ENCODE measurements at regions not wholly inside any gene's neighbourhood (a gene's known extent, or its start where the extent isn't known, plus 50 kb on each side); places are given as distances from the start of the nearest gene placed in this dataset.

GRCh38 chr7:41633690-41634089 is 69.2 kb downstream of the INHBA start:
- no peaks in the 10 kb centered on the region for H3K9me3 ChIP-seq (ENCODE audit: control insufficient read depth, insufficient read depth, low read length)
- H3K4me1 ChIP-seq (ENCODE audit: control insufficient read depth, insufficient read depth, low read length), result peaks cover 28% of the 10 kb centered on the region
- H3K36me3 ChIP-seq (ENCODE audit: control insufficient read depth, insufficient read depth, low read length), result no peaks in the 10 kb centered on the region
- no peak overlapping the region for H3K9ac ChIP-seq (ENCODE audit: low read depth, low read length)
- H3K27me3 ChIP-seq (ENCODE audit: control insufficient read depth, insufficient read depth, low read length), result no peaks in the 10 kb centered on the region
- no peak overlapping the region for H3K4me3 ChIP-seq (ENCODE audit: low read depth, low read length)

GRCh38 chr7:41630741-41631140 is 72.1 kb downstream of the INHBA start:
- Histone ChIP-seq H3K4me3 (ENCODE audit: low read depth, low read length) (no peak overlapping the region), H3K27me3 (ENCODE audit: control insufficient read depth, insufficient read depth, low read length) (no peaks in the 10 kb centered on the region), H3K9me3 (ENCODE audit: control insufficient read depth, insufficient read depth, low read length) (no peaks in the 10 kb centered on the region), H3K4me1 (ENCODE audit: control insufficient read depth, insufficient read depth, low read length) (peaks cover 42% of the 10 kb centered on the region), H3K36me3 (ENCODE audit: control insufficient read depth, insufficient read depth, low read length) (no peaks in the 10 kb centered on the region), H3K9ac (ENCODE audit: low read depth, low read length) (no peak overlapping the region)

- Histone ChIP-seq H3K36me3 (ENCODE audit: control insufficient read depth, insufficient read depth, low read length) (no peaks in the 10 kb centered on the region), H3K27me3 (ENCODE audit: control insufficient read depth, insufficient read depth, low read length) (no peaks in the 10 kb centered on the region), H3K9me3 (ENCODE audit: control insufficient read depth, insufficient read depth, low read length) (no peaks in the 10 kb centered on the region), H3K4me3 (ENCODE audit: low read depth, low read length) (no peak overlapping the region), H3K9ac (ENCODE audit: low read depth, low read length) (no peak overlapping the region), H3K4me1 (ENCODE audit: control insufficient read depth, insufficient read depth, low read length) (peaks cover 42% of the 10 kb centered on the region)
These were observed 73.2 kb downstream of the INHBA start for GRCh38 chr7:41629711-41630111.

- Histone ChIP-seq H3K9me3 (ENCODE audit: control insufficient read depth, insufficient read depth, low read length) (no peaks in the 10 kb centered on the region), H3K4me3 (ENCODE audit: low read depth, low read length) (no peak overlapping the region), H3K4me1 (ENCODE audit: control insufficient read depth, insufficient read depth, low read length) (peaks cover 42% of the 10 kb centered on the region), H3K36me3 (ENCODE audit: control insufficient read depth, insufficient read depth, low read length) (no peaks in the 10 kb centered on the region), H3K9ac (ENCODE audit: low read depth, low read length) (no peak overlapping the region), H3K27me3 (ENCODE audit: control insufficient read depth, insufficient read depth, low read length) (no peaks in the 10 kb centered on the region)
These were observed 74.0 kb downstream of the INHBA start for GRCh38 chr7:41628901-41629300.

- Histone ChIP-seq H3K4me3 (ENCODE audit: low read depth, low read length) (no peak overlapping the region), H3K27me3 (ENCODE audit: control insufficient read depth, insufficient read depth, low read length) (no peaks in the 10 kb centered on the region), H3K36me3 (ENCODE audit: control insufficient read depth, insufficient read depth, low read length) (no peaks in the 10 kb centered on the region), H3K9ac (ENCODE audit: low read depth, low read length) (no peak overlapping the region), H3K4me1 (ENCODE audit: control insufficient read depth, insufficient read depth, low read length) (peaks cover 42% of the 10 kb centered on the region), H3K9me3 (ENCODE audit: control insufficient read depth, insufficient read depth, low read length) (no peaks in the 10 kb centered on the region)
These were observed 75.1 kb downstream of the INHBA start for GRCh38 chr7:41627645-41628298.

GRCh38 chr7:41624818-41625217 is 78.1 kb downstream of the INHBA start:
- Histone ChIP-seq H3K36me3 (ENCODE audit: control insufficient read depth, insufficient read depth, low read length) (no peaks in the 10 kb centered on the region), H3K27me3 (ENCODE audit: control insufficient read depth, insufficient read depth, low read length) (no peaks in the 10 kb centered on the region), H3K9ac (ENCODE audit: low read depth, low read length) (no peak overlapping the region), H3K4me1 (ENCODE audit: control insufficient read depth, insufficient read depth, low read length) (peaks cover 22% of the 10 kb centered on the region), H3K9me3 (ENCODE audit: control insufficient read depth, insufficient read depth, low read length) (no peaks in the 10 kb centered on the region), H3K4me3 (ENCODE audit: low read depth, low read length) (no peak overlapping the region)

- no peak overlapping the region for H3K4me3 ChIP-seq (ENCODE audit: low read depth, low read length)
- H3K27me3 ChIP-seq (ENCODE audit: control insufficient read depth, insufficient read depth, low read length), result no peaks in the 10 kb centered on the region
- no peaks in the 10 kb centered on the region for H3K9me3 ChIP-seq (ENCODE audit: control insufficient read depth, insufficient read depth, low read length)
- peaks cover under 1% of the 10 kb centered on the region for H3K4me1 ChIP-seq (ENCODE audit: control insufficient read depth, insufficient read depth, low read length)
- no peak overlapping the region for H3K9ac ChIP-seq (ENCODE audit: low read depth, low read length)
- no peaks in the 10 kb centered on the region for H3K36me3 ChIP-seq (ENCODE audit: control insufficient read depth, insufficient read depth, low read length)
These were observed 80.7 kb downstream of the INHBA start for GRCh38 chr7:41621953-41622831.

- Histone ChIP-seq H3K4me3 (ENCODE audit: low read depth, low read length) (no peak overlapping the region), H3K9me3 (ENCODE audit: control insufficient read depth, insufficient read depth, low read length) (no peaks in the 10 kb centered on the region), H3K9ac (ENCODE audit: low read depth, low read length) (no peak overlapping the region), H3K4me1 (ENCODE audit: control insufficient read depth, insufficient read depth, low read length) (no peaks in the 10 kb centered on the region), H3K36me3 (ENCODE audit: control insufficient read depth, insufficient read depth, low read length) (no peaks in the 10 kb centered on the region), H3K27me3 (ENCODE audit: control insufficient read depth, insufficient read depth, low read length) (no peaks in the 10 kb centered on the region)
These were observed 84.9 kb downstream of the INHBA start for GRCh38 chr7:41617987-41618386.

GRCh38 chr7:41612798-41613197 is 90.1 kb downstream of the INHBA start:
- H3K4me3 ChIP-seq (ENCODE audit: low read depth, low read length), result no peak overlapping the region
- H3K9me3 ChIP-seq (ENCODE audit: control insufficient read depth, insufficient read depth, low read length), result no peaks in the 10 kb centered on the region
- no peaks in the 10 kb centered on the region for H3K36me3 ChIP-seq (ENCODE audit: control insufficient read depth, insufficient read depth, low read length)
- no peak overlapping the region for H3K9ac ChIP-seq (ENCODE audit: low read depth, low read length)
- no peaks in the 10 kb centered on the region for H3K27me3 ChIP-seq (ENCODE audit: control insufficient read depth, insufficient read depth, low read length)
- no peaks in the 10 kb centered on the region for H3K4me1 ChIP-seq (ENCODE audit: control insufficient read depth, insufficient read depth, low read length)

- H3K36me3 ChIP-seq (ENCODE audit: control insufficient read depth, insufficient read depth, low read length), result no peaks in the 10 kb centered on the region
- H3K4me3 ChIP-seq (ENCODE audit: low read depth, low read length), result no peak overlapping the region
- no peaks in the 10 kb centered on the region for H3K9me3 ChIP-seq (ENCODE audit: control insufficient read depth, insufficient read depth, low read length)
- no peaks in the 10 kb centered on the region for H3K4me1 ChIP-seq (ENCODE audit: control insufficient read depth, insufficient read depth, low read length)
- no peaks in the 10 kb centered on the region for H3K27me3 ChIP-seq (ENCODE audit: control insufficient read depth, insufficient read depth, low read length)
- no peak overlapping the region for H3K9ac ChIP-seq (ENCODE audit: low read depth, low read length)
These were observed 90.5 kb downstream of the INHBA start for GRCh38 chr7:41612386-41612785.

- H3K36me3 ChIP-seq (ENCODE audit: control insufficient read depth, insufficient read depth, low read length), result no peaks in the 10 kb centered on the region
- H3K4me3 ChIP-seq (ENCODE audit: low read depth, low read length), result no peak overlapping the region
- H3K9ac ChIP-seq (ENCODE audit: low read depth, low read length), result no peak overlapping the region
These were observed 94.4 kb downstream of the INHBA start for GRCh38 chr7:41608447-41608846.

GRCh38 chr7:41603985-41604384 is 98.9 kb downstream of the INHBA start:
- no peaks in the 10 kb centered on the region for H3K9me3 ChIP-seq (ENCODE audit: control insufficient read depth, insufficient read depth, low read length)
- no peak overlapping the region for H3K4me3 ChIP-seq (ENCODE audit: low read depth, low read length)
- H3K36me3 ChIP-seq (ENCODE audit: control insufficient read depth, insufficient read depth, low read length), result no peaks in the 10 kb centered on the region
- H3K27me3 ChIP-seq (ENCODE audit: control insufficient read depth, insufficient read depth, low read length), result no peaks in the 10 kb centered on the region
- H3K4me1 ChIP-seq (ENCODE audit: control insufficient read depth, insufficient read depth, low read length), result no peaks in the 10 kb centered on the region
- no peak overlapping the region for H3K9ac ChIP-seq (ENCODE audit: low read depth, low read length)

More at GRCh38 chr7:41608447-41608846, 94.4 kb downstream of the INHBA start:
- no peaks in the 10 kb centered on the region for H3K4me1 ChIP-seq (ENCODE audit: control insufficient read depth, insufficient read depth, low read length)
- no peaks in the 10 kb centered on the region for H3K9me3 ChIP-seq (ENCODE audit: control insufficient read depth, insufficient read depth, low read length)
- no peaks in the 10 kb centered on the region for H3K27me3 ChIP-seq (ENCODE audit: control insufficient read depth, insufficient read depth, low read length)
